Left renal pelvis (tissue), 4 donors: ENCODE measurements at regions not wholly inside any gene's neighbourhood (a gene's known extent, or its start where the extent isn't known, plus 50 kb on each side); places are given as distances from the start of the nearest gene placed in this dataset.
A peak's percentile ranks its signal among the peaks of the same experiment; 100 is the strongest.

Source experiments
- DNase-seq, 4 donors: peaks; one replicate each; pipeline ENCODE4 v3.0.0-alpha.2; 2013; ENCODE audit warnings: low read depth in 4 of 4, low spot score in 3 of 4

DNA sequence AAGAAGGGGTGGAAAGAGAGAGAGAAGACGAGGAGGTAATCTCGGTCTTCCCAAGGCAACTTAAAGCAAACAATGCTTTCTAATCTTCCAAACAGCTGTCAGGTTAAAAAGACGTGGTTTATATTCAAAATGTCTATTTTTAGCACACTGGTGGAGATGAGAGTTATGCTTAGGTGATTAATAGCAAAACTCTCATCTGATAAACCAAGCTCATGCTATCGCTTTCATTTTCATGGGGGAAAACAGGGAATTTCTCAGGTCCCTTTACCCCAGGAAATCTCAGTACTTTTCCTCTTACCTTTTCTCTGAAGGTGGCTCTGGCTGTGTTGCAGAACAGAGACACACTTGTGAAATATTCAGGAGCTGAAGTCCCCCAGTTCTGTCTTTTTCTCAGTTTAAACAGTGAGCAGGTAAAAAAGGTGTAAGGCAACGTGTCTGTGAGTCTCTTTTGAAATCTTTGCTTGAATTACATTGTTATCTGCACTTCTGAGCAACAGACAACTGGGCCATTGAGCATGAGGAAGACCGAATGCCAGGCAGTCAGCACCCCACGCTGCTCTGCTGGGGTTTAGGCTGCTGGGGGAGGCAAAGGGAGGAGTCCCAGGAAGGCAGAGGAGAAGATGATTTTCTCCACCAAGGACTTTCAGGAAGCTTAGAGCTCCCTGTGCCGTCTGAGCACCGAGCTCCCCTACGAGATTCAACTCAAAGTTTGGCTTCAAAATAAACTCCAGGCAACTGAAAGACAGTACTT is 759.3 kb downstream of the BCL11B start:
- DNase-seq, result no peak

DNA sequence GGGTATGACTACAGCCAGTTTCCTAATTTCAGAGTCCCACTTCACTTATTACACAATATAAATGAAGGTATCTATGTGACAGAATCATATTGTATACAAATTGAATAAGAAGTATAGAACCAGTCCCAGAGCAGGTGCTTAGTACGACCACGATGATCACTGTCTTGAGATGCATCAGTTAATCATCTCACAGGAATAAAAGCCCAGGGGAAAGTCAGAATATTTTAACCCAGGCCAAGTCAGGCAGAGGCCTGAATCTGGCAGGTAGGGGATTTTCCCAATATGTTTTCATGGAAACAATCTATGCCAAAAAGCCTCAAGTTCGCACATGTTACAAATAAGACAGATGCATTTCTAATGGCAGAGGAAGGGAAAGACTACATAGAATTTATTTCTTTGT is 758.4 kb downstream of the BCL11B start:
- DNase-seq, result no peak

DNA sequence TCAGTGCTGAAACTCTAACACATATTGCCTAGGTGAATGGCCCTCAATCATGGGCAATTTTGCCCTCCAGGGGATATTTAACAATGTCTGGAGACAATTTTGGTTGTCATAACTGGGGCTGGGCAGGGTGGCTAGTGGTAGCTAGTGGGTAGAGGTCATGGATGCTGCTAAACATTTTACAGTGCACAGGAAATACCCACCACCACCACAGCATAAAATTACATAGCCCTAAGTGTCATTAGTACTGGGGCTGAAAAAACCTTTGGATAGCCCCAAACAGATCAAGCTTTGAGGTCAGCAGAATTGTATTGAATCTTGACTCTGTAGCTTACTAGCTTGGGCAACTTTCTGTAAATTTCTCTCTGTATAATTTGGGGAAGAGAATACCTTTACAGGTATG is 758.0 kb downstream of the BCL11B start:
- DNase-seq, result no peak

DNA sequence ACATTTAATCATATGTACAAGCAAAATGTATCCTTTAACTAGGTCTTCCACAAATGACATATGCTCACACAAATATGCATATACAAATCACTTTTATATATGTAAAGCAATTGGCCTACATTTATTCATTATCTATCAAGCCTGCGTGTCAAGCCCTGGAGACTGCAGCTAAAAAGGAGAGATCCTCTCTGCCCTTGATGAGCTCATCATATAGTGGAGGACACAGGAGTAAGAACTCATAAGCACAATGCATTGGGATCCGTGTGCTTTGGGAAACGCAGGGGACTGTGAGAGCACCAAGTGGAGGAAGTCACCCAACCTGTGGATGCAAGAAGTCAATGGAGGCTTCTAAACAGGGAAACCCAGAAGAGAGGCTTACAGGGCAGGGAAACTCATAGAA is 735.7 kb downstream of the BCL11B start:
- no peak for DNase-seq

DNA sequence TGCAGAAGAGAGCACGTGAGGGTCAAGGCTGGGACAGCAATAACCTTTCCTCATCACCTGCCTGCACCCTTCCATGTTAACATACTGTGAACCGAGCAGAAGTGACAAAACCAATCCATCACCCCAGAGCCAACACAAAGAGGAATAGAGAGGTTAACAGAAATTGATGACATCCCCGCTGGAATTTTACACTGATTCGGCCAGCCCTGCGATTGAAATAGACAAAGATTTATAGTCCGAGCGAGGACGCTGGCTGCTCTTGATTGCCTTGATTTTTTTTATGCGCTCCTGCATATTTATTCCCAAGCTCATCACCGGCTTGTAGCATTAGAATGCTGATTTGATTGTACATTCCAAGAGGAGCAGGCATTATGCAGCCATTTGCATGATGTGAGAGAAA is 729.7 kb downstream of the BCL11B start:
- DNase-seq, result no peak

DNA sequence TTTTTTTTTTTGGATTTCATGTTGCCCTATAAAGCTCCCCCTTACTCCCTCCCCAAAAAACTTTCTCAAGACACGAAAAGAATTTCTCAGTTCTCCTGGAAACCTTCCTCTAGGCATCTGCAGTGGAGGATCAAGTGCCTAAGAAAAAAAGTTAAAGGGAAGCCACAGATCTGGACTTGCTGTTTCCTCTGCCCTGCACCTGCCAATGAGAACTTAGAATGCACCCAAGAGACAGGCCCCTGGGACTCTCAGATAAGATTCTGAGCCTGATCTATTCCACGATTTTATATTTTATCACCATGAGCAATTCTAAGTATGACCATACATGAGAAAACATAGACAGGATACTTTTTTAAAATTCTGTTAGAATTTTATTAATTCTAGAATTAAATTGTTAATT is 728.9 kb downstream of the BCL11B start:
- DNase-seq, result no peak

DNA sequence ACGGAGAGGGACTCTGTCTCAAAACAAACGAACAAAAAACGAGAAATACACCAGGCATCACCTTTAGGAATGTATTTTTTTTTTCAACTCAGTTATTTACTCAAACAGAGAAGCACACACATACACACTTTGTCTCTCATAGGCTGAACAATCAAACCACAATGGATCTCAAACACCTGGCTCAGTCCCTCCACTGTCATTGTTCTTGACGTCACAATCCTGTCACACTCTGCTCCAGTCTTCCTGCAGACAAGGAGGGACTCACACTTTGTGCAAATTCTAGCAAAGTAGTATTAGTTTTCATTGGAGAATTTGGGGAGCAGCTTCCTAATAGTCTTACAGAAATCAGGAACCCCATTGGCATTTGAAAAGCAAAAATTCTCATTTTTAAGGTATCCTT is 727.8 kb downstream of the BCL11B start:
- no peak for DNase-seq

DNA sequence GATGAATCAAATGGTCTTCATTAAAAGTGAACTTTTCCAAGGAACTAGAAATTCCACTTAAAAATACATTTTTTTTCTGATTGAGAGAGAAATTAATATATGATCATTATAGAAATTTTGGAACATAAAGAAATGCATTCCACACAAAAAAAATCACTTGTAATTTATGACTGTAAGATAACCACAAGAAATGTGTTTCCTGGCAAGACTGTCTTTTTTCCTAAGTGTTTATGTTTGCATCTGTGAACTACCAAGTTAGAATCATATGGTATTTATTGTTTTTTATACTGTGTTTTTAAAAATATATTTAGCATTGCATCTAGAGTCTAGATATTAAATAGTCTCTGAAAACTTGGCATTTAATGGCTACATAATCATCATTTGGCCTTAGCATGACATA is 726.8 kb downstream of the BCL11B start:
- DNase-seq, result no peak

DNA sequence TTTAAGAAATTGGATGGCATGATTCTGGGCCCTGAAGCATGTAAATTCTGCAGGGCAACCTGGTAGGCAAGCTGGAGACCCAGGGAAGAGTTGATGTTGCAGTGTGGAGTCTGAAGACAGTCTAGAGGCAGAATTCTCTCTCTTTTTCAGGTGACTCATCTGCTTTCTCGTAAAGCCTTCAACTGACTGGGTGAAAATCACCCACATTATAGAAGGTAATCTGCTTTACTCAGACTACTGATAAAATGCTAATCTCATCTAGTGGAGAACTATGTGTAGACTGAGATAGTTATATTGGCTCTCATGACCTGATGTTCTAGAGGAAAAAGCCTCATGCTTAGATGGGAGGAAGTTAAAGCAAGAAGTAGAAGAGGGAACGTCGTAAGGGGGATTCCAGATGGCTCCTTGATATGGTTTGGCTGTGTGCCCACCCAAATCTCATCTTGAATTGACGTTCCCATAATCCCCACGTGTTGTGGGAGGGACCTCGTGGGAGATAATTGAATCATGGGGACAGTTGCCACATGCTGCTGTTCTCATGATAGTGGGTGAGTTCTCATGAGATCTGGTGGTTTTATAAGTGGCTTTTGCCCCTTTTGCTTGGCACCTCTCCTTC is 723.8 kb downstream of the BCL11B start:
- DNase-seq, result no peak

DNA sequence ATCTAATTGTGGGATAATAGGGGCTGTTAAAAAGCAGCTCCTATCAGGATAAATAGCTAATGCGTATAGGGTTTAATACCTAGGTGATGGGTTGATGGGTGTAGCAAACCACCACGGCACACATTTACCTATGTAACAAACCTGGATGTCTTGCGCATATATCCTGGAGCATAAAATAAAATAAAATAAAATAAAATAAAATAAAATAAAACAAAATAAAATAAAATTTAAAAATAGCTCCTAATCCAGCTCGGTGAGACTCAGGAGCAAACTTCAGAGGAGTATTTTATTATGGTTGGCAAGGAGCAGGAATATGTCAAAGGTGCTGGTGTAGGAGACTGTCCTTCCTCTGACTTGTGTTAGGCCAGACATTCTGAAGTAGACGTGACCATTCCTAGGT is 721.0 kb downstream of the BCL11B start:
- DNase-seq, result no peak

DNA sequence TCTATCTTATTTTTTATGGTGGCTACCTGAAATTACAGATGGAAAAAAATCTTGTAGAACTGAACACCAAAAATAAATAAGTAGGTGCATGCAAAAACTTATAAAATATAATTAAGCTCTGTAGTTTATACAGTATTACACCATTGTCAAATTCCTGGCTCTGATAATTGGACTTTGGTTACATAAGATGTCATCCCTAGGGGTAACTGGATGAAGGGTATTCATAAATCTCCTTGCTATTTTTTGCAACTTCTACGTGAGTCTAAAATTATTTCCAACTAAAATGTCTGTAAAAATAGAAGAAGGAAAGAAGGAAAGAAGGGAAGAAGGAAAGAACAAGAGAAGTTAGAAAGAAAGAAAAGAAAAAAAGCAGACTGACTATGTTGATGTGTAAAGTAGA is 716.6 kb downstream of the BCL11B start:
- no peak for DNase-seq

DNA sequence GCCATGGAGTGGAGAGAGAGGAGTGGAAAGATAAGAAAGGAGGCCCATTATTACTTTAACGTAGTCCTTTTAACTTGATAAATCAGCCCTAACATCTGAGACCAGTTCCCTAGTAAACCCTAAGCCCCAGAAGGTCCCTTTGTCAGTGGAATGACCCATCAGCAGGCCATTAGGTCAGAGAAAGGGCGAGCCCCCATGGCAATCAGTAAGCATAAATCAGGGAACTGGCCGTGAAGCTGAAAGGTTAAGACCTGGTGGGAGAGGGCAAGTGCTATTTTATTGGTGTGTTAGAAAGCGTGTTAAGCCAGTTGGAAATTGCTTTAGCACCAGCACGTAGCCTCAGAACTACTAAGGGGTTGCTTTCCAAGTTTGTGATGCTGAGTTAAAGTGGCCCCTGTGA is 708.0 kb downstream of the BCL11B start:
- no peak for DNase-seq

DNA sequence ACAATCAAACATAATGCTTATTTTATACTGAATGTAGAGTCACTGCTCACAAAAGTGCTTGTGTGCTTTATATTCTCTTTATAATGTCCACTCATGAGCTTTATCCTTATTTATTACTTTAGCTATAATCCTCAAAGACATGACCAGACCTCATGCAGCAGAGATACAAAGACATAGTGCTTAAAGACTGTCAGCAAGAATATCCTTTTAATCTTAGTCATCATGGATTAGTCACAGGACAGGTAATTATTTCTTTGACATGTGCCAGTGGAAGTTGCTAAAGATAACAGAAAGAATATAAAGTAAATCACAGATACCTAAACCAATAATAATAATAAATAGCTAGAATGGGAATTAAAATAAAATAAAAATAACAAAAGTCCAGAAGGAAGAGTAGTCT is 707.5 kb downstream of the BCL11B start:
- no peak for DNase-seq

DNA sequence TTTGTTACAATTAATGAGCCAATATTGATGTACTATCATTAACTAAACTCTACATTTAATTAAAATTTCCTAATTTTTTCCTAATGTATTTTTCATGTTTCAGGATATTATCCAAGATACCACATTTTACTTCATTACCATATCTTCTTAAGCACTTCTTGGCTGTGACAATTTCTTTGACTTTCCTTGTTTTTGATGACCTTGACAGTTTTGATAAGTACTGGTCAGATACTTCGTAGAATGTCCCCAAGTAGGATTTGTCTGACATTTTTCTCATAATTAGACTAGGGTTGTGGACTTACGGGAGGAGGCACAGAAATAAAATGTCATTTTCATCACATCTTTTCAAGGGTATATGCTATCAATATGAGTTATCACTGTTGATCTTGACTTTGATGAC is 700.9 kb downstream of the BCL11B start:
- no peak for DNase-seq

DNA sequence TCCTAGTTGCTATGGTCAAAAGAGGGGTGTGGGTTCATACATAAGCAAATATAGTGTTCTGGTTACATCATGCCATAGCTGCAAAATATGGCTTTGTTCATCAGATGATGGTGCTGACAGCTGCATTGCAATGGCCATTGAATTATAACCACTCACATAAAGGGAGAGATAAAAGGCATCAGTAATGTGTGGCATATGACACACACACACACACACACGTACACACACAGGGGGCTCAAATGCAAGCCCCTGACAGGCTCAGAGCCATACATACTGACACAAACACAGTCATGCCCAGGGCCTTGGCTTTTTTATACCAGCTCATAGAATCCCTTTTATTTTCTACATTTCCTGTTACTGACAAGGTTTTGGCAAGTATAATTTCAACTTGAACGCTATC is 698.9 kb downstream of the BCL11B start:
- DNase-seq, result no peak

DNA sequence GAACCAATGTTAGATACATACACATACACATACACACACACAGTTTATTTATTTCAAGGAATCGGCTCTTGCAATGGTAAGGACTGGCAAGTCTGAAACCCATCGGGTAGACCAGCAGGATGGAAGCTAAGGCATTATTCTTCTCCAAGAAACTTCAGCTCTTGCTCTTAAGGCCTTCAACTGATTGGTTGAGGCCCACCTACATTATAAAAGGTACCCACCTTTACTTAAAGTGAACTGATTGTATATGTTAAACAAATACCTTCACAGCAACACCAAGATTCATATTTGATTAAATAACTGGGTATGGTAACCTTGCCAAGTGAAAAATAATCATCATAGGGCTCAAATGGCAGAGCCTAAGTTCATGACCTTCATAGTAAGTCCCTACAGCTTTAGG is 695.5 kb downstream of the BCL11B start:
- no peak for DNase-seq

DNA sequence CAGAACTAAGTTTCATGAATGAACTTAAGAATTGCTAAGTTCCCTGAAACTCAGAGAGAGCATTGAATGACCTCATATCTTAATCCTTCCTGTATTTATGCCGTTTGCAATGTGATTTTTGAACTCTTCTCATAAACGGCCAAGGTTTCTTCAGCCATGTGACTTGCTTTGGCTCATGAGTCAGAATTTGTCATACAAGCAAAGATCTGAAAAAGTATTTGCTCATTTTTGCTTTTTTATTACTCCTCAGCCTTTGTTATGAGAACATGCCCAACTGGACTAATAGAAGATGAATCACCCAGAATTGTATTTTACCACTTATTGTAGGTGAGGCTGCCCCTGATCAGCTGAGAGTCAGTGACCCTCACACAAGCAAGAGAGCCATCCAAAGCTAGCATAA is 693.8 kb downstream of the BCL11B start:
- DNase-seq, result no peak

DNA sequence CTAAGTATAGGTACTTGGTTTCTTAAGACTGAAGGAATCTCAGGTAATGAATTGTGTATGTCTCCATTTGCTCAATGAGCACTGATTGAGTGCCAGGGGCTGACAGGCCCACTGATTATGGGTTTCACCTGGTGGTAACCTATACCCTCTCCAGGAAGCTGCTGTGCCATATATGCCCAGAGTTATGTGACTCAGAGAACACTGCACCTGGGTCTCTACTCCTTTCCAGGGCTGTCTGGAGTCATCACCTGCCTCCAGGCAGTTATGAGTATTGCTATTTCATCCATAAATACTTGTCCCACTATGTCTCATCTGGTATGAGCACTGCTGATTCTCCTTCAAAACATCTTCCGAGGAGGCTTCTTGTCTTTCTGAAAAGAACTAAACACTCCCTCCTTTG is 692.9 kb downstream of the BCL11B start:
- no peak for DNase-seq

DNA sequence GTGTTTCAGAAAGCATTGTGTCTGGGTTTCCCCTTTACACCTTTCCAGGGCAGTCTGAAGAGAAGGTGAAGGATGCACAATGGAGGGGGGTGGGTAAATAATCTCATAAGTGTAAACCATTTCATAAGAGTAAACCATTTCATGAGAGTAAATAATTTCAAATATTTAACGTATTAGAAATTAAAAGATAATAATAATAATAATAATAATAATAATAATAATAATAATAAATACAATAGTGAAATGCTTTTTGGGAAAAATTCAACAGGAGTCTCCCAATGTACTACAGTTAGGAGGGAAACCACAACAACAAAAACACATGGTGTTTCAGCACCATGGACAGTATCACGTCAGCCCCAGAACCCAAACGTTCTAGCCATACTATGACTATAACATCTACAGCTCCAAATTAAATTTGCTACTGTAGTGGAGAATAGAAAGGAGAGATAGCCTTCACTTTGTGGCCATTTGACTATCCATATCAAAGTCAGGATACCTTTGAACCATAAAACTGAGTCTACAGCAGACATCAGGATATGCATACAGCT is 691.8 kb downstream of the BCL11B start:
- DNase-seq, result peak in 3 of 4 donors; percentile 24 to 39 (median 24)

DNA sequence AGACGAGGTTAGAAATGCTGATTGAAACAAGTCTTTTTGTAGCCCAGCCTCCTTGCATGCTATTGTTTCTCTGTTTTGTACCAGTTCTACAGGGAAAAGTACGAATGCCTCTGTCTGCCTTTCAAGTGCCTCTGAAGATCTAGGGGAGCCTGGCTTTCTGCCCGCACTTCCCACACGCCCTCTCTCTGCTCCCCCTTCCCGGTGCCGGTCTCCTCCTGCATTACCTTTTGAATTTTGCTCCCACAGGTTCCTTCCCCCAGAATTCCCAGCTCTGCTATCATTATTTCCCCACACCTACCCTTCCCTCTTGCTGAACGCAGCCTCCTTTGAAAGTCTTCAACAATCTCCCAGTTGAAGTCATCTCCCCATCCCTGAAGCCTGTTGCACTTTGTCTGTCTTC is 689.7 kb downstream of the BCL11B start:
- DNase-seq, result no peak

DNA sequence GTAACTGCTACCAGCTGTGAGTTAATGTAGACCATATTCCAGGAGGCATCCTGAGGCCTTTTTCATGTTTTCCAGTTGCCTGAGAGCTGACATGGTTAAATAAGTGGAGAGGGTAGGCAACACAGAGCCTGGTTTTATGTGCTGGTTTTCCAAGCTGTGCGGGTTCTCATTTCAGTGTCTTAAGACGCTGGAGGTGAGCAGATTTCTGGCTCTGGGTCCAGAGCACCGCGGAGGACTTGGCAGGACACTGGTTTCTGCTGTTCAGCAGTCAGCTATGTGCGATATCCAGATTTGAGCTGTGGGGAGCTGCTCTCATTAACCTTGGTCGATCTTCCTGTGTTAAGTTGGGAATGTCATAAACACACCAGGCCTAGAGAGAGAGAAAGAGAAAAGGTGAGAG is 680.8 kb downstream of the BCL11B start:
- no peak for DNase-seq

DNA sequence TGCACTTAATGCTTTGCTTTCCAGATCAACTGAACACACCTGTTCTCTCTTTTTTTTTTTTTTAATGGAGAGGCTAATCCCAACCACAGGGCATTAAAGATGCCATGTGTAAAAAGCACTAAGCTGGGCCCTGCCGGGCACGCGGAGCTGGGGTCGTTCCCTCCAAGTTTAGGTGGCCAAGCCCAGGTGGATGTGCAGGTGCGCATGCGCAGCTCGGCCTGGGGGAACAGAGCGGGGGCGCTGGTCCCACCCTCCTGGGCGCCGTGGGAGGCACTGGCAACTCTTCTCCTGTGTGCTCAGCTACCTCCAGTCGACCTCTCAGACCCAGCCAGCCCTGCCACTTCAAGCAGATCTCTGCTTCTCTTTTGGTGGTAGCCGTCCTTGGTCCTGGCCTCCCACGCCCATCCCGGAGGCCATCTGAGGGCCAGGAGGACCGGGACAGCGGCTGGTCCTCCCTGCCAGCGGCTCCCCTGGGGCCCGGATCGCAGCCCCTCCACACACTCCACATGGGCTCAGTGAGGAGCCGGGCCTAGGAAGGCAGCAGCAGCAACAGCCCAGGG is 679.3 kb downstream of the BCL11B start:
- no peak for DNase-seq
